Hepatocyte (in vitro differentiated cells): ENCODE measurements at regions not wholly inside any gene's neighbourhood (a gene's known extent, or its start where the extent isn't known, plus 50 kb on each side); places are given as distances from the start of the nearest gene placed in this dataset.

ENCODE experiments used
- EZH2 ChIP-seq: fragments of 200-600 bp; sonication (generic); IDR thresholded peaks from 2 replicates; pipeline ENCODE4 v1.6.1; 2016; ENCODE audit warnings: antibody characterized with exemption, mild to moderate bottlenecking, borderline replicate concordance
- EZH2phosphoT487 ChIP-seq: fragments of 200-600 bp; sonication (generic); IDR thresholded peaks from one replicate; pipeline ENCODE4 v1.6.1; 2018; ENCODE audit warnings: antibody characterized with exemption, mild to moderate bottlenecking, low read depth, moderate library complexity; ENCODE audit not compliant: unreplicated experiment, severe bottlenecking
- TF ChIP-seq, protein P1 (sequence below): fragments of 200-600 bp; sonication (generic); IDR thresholded peaks from 2 replicates; pipeline ENCODE4 v1.5.1; 2016; ENCODE audit warnings: antibody characterized with exemption, mild to moderate bottlenecking; ENCODE audit not compliant: poor library complexity

- TF ChIP-seq, protein P1, sequence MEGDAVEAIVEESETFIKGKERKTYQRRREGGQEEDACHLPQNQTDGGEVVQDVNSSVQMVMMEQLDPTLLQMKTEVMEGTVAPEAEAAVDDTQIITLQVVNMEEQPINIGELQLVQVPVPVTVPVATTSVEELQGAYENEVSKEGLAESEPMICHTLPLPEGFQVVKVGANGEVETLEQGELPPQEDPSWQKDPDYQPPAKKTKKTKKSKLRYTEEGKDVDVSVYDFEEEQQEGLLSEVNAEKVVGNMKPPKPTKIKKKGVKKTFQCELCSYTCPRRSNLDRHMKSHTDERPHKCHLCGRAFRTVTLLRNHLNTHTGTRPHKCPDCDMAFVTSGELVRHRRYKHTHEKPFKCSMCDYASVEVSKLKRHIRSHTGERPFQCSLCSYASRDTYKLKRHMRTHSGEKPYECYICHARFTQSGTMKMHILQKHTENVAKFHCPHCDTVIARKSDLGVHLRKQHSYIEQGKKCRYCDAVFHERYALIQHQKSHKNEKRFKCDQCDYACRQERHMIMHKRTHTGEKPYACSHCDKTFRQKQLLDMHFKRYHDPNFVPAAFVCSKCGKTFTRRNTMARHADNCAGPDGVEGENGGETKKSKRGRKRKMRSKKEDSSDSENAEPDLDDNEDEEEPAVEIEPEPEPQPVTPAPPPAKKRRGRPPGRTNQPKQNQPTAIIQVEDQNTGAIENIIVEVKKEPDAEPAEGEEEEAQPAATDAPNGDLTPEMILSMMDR = no peak
- TF ChIP-seq EZH2 = no peak
- no peak for TF ChIP-seq EZH2phosphoT487
Measured at GRCh38 chr19:29415507-29415906, 110.3 kb upstream of the VSTM2B start.
